Duodenal mucosa (tissue), 2 donors: ENCODE measurements at regions not wholly inside any gene's neighbourhood (a gene's known extent, or its start where the extent isn't known, plus 50 kb on each side); places are given as distances from the start of the nearest gene placed in this dataset.

Experiments used
- H3K27ac ChIP-seq: one replicate; pipeline ENCODE4 v1.7.0; 2013; ENCODE audit warnings: low read depth, low read length
- H3K27me3 ChIP-seq, 2 donors: one replicate each; pipeline ENCODE4 v1.7.0; 2013; ENCODE audit warnings: low read length in 2 of 2, control low read depth in 1 of 2; ENCODE audit not compliant: insufficient read depth in 2 of 2, control insufficient read depth in 1 of 2
- H3K36me3 ChIP-seq, 2 donors: one replicate each; pipeline ENCODE4 v1.7.0; 2013; ENCODE audit warnings: low read length in 2 of 2, control low read depth in 1 of 2; ENCODE audit not compliant: insufficient read depth in 2 of 2, control insufficient read depth in 1 of 2
- H3K4me1 ChIP-seq, 2 donors: one replicate each; pipeline ENCODE4 v1.7.0; 2013; ENCODE audit warnings: low read length in 2 of 2, control low read depth in 1 of 2; ENCODE audit not compliant: insufficient read depth in 2 of 2, control insufficient read depth in 1 of 2
- H3K4me3 ChIP-seq, 2 donors: one replicate each; pipeline ENCODE4 v1.7.0; 2013; ENCODE audit warnings: low read length in 2 of 2, low read depth in 1 of 2
- H3K9ac ChIP-seq, 2 donors: one replicate each; pipeline ENCODE4 v1.7.0; 2013; ENCODE audit warnings: low read length in 2 of 2, low read depth in 1 of 2
- H3K9me3 ChIP-seq, 2 donors: one replicate each; pipeline ENCODE4 v1.7.0; 2013; ENCODE audit warnings: low read length in 2 of 2, control low read depth in 1 of 2; ENCODE audit not compliant: control insufficient read depth in 1 of 2

- no peak overlapping the region for H3K4me3 ChIP-seq
Measured at GRCh38 chr3:145776782-145777408, 384.1 kb downstream of the PLOD2 start.

GRCh38 chr3:145780301-145780700, 380.7 kb downstream of the PLOD2 start:
- no peaks in the 10 kb centered on the region for H3K9me3 ChIP-seq
- H3K4me3 ChIP-seq: no peak overlapping the region

More at GRCh38 chr3:145776782-145777408, 384.1 kb downstream of the PLOD2 start:
- H3K9me3 ChIP-seq: no peaks in the 10 kb centered on the region
- no peaks in the 10 kb centered on the region for H3K4me1 ChIP-seq
- H3K36me3 ChIP-seq: no peaks in the 10 kb centered on the region
- H3K27me3 ChIP-seq: no peaks in the 10 kb centered on the region
- H3K9ac ChIP-seq: no peak overlapping the region
- H3K27ac ChIP-seq: no peak overlapping the region

GRCh38 chr3:145785668-145786067, 375.3 kb downstream of the PLOD2 start:
- H3K9ac ChIP-seq: no peak overlapping the region
- no peaks in the 10 kb centered on the region for H3K4me1 ChIP-seq
- H3K27ac ChIP-seq: no peak overlapping the region
- H3K4me3 ChIP-seq: no peak overlapping the region
- H3K9me3 ChIP-seq: no peaks in the 10 kb centered on the region
- no peaks in the 10 kb centered on the region for H3K36me3 ChIP-seq
- H3K27me3 ChIP-seq: no peaks in the 10 kb centered on the region

More at GRCh38 chr3:145780301-145780700, 380.7 kb downstream of the PLOD2 start:
- Histone ChIP-seq H3K27me3 (no peaks in the 10 kb centered on the region), H3K4me1 (no peaks in the 10 kb centered on the region), H3K9ac (no peak overlapping the region), H3K27ac (no peak overlapping the region), H3K36me3 (no peaks in the 10 kb centered on the region)

- Histone ChIP-seq H3K9me3 (no peaks in the 10 kb centered on the region), H3K27ac (no peak overlapping the region), H3K4me3 (no peak overlapping the region), H3K36me3 (no peaks in the 10 kb centered on the region), H3K27me3 (no peaks in the 10 kb centered on the region), H3K9ac (no peak overlapping the region), H3K4me1 (no peaks in the 10 kb centered on the region)
Measured at GRCh38 chr3:145798007-145798406, 363.0 kb downstream of the PLOD2 start.

- H3K36me3 ChIP-seq: no peaks in the 10 kb centered on the region
- no peaks in the 10 kb centered on the region for H3K4me1 ChIP-seq
- no peak overlapping the region for H3K27ac ChIP-seq
- no peaks in the 10 kb centered on the region for H3K9me3 ChIP-seq
- no peaks in the 10 kb centered on the region for H3K27me3 ChIP-seq
- H3K4me3 ChIP-seq: no peak overlapping the region
- H3K9ac ChIP-seq: no peak overlapping the region
Measured at GRCh38 chr3:145798696-145799537, 362.1 kb downstream of the PLOD2 start.

GRCh38 chr3:145801696-145802095, 359.3 kb downstream of the PLOD2 start:
- H3K9ac ChIP-seq: no peak overlapping the region
- no peaks in the 10 kb centered on the region for H3K36me3 ChIP-seq
- no peak overlapping the region for H3K4me3 ChIP-seq
- H3K27me3 ChIP-seq: no peaks in the 10 kb centered on the region
- H3K9me3 ChIP-seq: no peaks in the 10 kb centered on the region
- H3K27ac ChIP-seq: no peak overlapping the region
- no peaks in the 10 kb centered on the region for H3K4me1 ChIP-seq

- Histone ChIP-seq H3K27ac (no peak overlapping the region), H3K27me3 (no peaks in the 10 kb centered on the region), H3K9ac (no peak overlapping the region), H3K36me3 (no peaks in the 10 kb centered on the region), H3K4me1 (no peaks in the 10 kb centered on the region), H3K4me3 (no peak overlapping the region), H3K9me3 (no peaks in the 10 kb centered on the region)
Measured at GRCh38 chr3:145807990-145808389, 353.0 kb downstream of the PLOD2 start.

- Histone ChIP-seq H3K9me3 (no peaks in the 10 kb centered on the region), H3K27me3 (no peaks in the 10 kb centered on the region), H3K36me3 (no peaks in the 10 kb centered on the region), H3K9ac (no peak overlapping the region), H3K4me1 (no peaks in the 10 kb centered on the region), H3K4me3 (no peak overlapping the region), H3K27ac (no peak overlapping the region)
Measured at GRCh38 chr3:145812391-145812790, 348.6 kb downstream of the PLOD2 start.

GRCh38 chr3:145815707-145816413, 345.1 kb downstream of the PLOD2 start:
- H3K27ac ChIP-seq: no peak overlapping the region
- no peaks in the 10 kb centered on the region for H3K36me3 ChIP-seq
- no peaks in the 10 kb centered on the region for H3K9me3 ChIP-seq
- no peak overlapping the region for H3K9ac ChIP-seq
- no peaks in the 10 kb centered on the region for H3K4me1 ChIP-seq
- H3K27me3 ChIP-seq: no peaks in the 10 kb centered on the region
- no peak overlapping the region for H3K4me3 ChIP-seq

GRCh38 chr3:145817870-145818483, 343.0 kb downstream of the PLOD2 start:
- Histone ChIP-seq H3K27me3 (no peaks in the 10 kb centered on the region), H3K4me1 (no peaks in the 10 kb centered on the region), H3K27ac (no peak overlapping the region), H3K4me3 (no peak overlapping the region), H3K36me3 (no peaks in the 10 kb centered on the region), H3K9me3 (no peaks in the 10 kb centered on the region), H3K9ac (no peak overlapping the region)
